Fibroblast of lung (primary cell): ENCODE measurements at regions not wholly inside any gene's neighbourhood (a gene's known extent, or its start where the extent isn't known, plus 50 kb on each side); places are given as distances from the start of the nearest gene placed in this dataset.

Source experiments
- DNase-seq, 2 donors: peaks; one replicate each; pipeline versions ENCODE4 v3.0.0 to v3.0.0-alpha.2; 2010; ENCODE audit warnings: low read depth in 2 of 2
- H2AFZ ChIP-seq: 2 replicates; pipeline ENCODE4 v1.5.1; 2012; ENCODE audit warnings: low read length, control low read depth, inconsistent platforms
- H3K27ac ChIP-seq: 2 replicates; pipeline ENCODE4 v1.5.1; 2011; ENCODE audit warnings: low read length, control low read depth; ENCODE audit not compliant: insufficient read depth
- H3K27me3 ChIP-seq: 2 replicates; pipeline ENCODE4 v1.5.1; 2011; ENCODE audit warnings: mild to moderate bottlenecking, low read length; ENCODE audit not compliant: control insufficient read depth, insufficient read depth
- H3K36me3 ChIP-seq: 2 replicates; pipeline ENCODE4 v1.5.1; 2011; ENCODE audit warnings: low read length; ENCODE audit not compliant: control insufficient read depth, insufficient read depth
- H3K4me1 ChIP-seq: 2 replicates; pipeline ENCODE4 v1.5.1; 2011; ENCODE audit warnings: low read length; ENCODE audit not compliant: control insufficient read depth, insufficient read depth; ENCODE audit errors: extremely low read depth
- H3K4me2 ChIP-seq: 2 replicates; pipeline ENCODE4 v1.5.1; 2011; ENCODE audit warnings: low read length, control low read depth; ENCODE audit not compliant: insufficient read depth; ENCODE audit errors: extremely low read depth
- H3K4me3 ChIP-seq, 4 experiments: fragments of 200-600 bp in 1 of 4; sonication (generic) in 1 of 4; replicated peaks in 1 of 4; 2 replicates each; pipeline ENCODE4 v1.5.1; 2011 to 2016; ENCODE audit warnings: low read length in 4 of 4, low read depth in 3 of 4, mild to moderate bottlenecking in 3 of 4, control low read depth in 2 of 4, inconsistent platforms in 1 of 4, mixed read lengths in 1 of 4; ENCODE audit not compliant: insufficient read depth in 1 of 4; ENCODE audit errors: control extremely low read depth in 1 of 4
- H3K79me2 ChIP-seq: 2 replicates; pipeline ENCODE4 v1.5.1; 2012; ENCODE audit warnings: mild to moderate bottlenecking, low read length, inconsistent platforms; ENCODE audit not compliant: control insufficient read depth, insufficient read depth
- H3K9ac ChIP-seq: 2 replicates; pipeline ENCODE4 v1.5.1; 2011; ENCODE audit warnings: mild to moderate bottlenecking, low read length, control low read depth; ENCODE audit not compliant: insufficient read depth
- H3K9me3 ChIP-seq: 2 replicates; pipeline ENCODE4 v1.5.1; 2012; ENCODE audit warnings: low read depth, low read length; ENCODE audit not compliant: control insufficient read depth, insufficient read depth
- H4K20me1 ChIP-seq: 2 replicates; pipeline ENCODE4 v1.5.1; 2011; ENCODE audit warnings: low read length; ENCODE audit not compliant: control insufficient read depth, insufficient read depth; ENCODE audit errors: extremely low read depth
- EZH2 ChIP-seq: IDR thresholded peaks from 2 replicates; pipeline ENCODE4 v1.5.1; 2012; ENCODE audit warnings: low read length, control low read depth, mild to moderate bottlenecking; ENCODE audit errors: missing control alignments
- TF ChIP-seq, protein P1 (sequence below), 2 donors: IDR thresholded peaks in 1 of 2; conservative IDR thresholded peaks in 1 of 2; 1 replicate in 1 of 2; 2 replicates in 1 of 2; pipeline ENCODE4 v1.5.1; 2011 to 2012; ENCODE audit warnings: low read length in 2 of 2, control low read depth in 1 of 2, inconsistent platforms in 1 of 2, low read depth in 1 of 2, mild to moderate bottlenecking in 1 of 2

DNA sequence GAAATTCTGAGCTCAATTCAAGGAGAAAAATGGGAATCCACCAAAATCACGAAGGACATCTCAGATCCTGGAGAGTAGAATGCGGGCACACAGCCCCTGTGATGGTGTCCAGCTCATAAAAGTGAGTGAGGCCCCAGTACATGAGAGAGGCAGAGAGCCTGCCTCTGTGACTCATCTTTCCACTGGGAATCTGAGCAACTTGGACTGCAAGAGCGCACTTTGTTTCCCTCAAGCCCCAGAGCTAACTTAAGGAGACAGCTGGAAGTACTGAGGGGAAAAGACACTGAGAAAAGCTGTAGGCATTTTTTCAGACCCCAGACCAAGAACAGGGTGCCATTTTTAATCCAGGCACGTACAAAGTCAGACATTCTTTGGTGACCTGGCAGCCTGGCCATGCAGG, 273.7 kb downstream of the C11orf87 start:
- no peaks in the 10 kb centered on the region for H3K36me3 ChIP-seq
- no peak overlapping the region for H3K4me2 ChIP-seq
- H3K27ac ChIP-seq, result no peak overlapping the region
- no peak for TF ChIP-seq EZH2
- TF ChIP-seq, protein P1, sequence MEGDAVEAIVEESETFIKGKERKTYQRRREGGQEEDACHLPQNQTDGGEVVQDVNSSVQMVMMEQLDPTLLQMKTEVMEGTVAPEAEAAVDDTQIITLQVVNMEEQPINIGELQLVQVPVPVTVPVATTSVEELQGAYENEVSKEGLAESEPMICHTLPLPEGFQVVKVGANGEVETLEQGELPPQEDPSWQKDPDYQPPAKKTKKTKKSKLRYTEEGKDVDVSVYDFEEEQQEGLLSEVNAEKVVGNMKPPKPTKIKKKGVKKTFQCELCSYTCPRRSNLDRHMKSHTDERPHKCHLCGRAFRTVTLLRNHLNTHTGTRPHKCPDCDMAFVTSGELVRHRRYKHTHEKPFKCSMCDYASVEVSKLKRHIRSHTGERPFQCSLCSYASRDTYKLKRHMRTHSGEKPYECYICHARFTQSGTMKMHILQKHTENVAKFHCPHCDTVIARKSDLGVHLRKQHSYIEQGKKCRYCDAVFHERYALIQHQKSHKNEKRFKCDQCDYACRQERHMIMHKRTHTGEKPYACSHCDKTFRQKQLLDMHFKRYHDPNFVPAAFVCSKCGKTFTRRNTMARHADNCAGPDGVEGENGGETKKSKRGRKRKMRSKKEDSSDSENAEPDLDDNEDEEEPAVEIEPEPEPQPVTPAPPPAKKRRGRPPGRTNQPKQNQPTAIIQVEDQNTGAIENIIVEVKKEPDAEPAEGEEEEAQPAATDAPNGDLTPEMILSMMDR (conservative IDR thresholded peaks at IDR 0.05 in 1 of 2, IDR thresholded peaks at IDR 0.05 in 1 of 2; ENCODE audit: low read depth in 1 of 2, low read length in 2 of 2), result no peak
- no peaks in the 10 kb centered on the region for H3K79me2 ChIP-seq
- H3K4me3 ChIP-seq, result no peak overlapping the region
- H3K4me1 ChIP-seq, result no peaks in the 10 kb centered on the region
- H3K9me3 ChIP-seq, result no peaks in the 10 kb centered on the region
- DNase-seq, result peak; percentile 12 to 42
- H3K9ac ChIP-seq, result no peak overlapping the region
- H4K20me1 ChIP-seq, result no peaks in the 10 kb centered on the region
- no peak overlapping the region for H2AFZ ChIP-seq
- H3K27me3 ChIP-seq, result no peaks in the 10 kb centered on the region

DNA sequence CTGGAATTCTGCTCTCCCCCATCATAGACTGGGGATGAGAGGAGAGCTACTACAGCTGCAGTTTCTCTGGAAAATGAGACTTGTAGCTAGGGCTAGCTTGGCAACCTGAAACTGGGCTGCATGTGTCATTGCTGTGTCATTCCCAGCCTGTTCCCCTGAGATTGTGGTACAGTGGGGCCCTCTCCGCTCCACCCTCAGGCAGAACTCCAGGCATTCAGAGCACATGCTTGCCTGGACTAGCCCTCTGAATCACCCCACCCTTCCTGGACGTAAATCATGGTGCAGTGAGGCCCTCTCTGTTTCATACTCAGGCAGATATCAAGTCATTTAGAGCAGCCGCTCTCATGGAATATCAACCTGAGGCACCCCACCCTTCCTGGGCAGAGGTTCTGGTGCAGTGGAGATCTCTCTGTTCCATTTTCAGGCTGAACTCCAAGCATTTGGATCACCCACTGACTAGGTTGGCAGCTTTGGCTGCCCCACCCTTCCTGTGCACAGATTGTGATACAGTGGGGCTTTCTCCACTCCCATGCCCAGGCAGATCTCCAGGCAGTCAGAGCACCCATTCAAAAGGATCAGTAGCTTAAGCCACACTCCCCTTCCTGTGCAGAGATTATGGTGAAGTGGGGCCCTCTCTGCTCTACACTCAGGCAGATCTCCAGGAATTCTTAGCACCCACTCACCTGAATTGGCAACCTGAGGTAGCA, 274.4 kb downstream of the C11orf87 start:
- DNase-seq, result peak; percentile 8 to 48
- no peaks in the 10 kb centered on the region for H3K27me3 ChIP-seq
- no peak overlapping the region for H3K4me2 ChIP-seq
- no peak overlapping the region for H3K9ac ChIP-seq
- no peaks in the 10 kb centered on the region for H3K36me3 ChIP-seq
- no peaks in the 10 kb centered on the region for H3K4me1 ChIP-seq
- no peaks in the 10 kb centered on the region for H3K9me3 ChIP-seq
- H2AFZ ChIP-seq, result no peak overlapping the region
- no peaks in the 10 kb centered on the region for H4K20me1 ChIP-seq
- no peaks in the 10 kb centered on the region for H3K79me2 ChIP-seq
- H3K4me3 ChIP-seq, result no peak overlapping the region
- no peak overlapping the region for H3K27ac ChIP-seq
- TF ChIP-seq EZH2, result no peak
- TF ChIP-seq, protein P1 (conservative IDR thresholded peaks at IDR 0.05 in 1 of 2, IDR thresholded peaks at IDR 0.05 in 1 of 2; ENCODE audit: low read depth in 1 of 2, low read length in 2 of 2), result no peak

DNA sequence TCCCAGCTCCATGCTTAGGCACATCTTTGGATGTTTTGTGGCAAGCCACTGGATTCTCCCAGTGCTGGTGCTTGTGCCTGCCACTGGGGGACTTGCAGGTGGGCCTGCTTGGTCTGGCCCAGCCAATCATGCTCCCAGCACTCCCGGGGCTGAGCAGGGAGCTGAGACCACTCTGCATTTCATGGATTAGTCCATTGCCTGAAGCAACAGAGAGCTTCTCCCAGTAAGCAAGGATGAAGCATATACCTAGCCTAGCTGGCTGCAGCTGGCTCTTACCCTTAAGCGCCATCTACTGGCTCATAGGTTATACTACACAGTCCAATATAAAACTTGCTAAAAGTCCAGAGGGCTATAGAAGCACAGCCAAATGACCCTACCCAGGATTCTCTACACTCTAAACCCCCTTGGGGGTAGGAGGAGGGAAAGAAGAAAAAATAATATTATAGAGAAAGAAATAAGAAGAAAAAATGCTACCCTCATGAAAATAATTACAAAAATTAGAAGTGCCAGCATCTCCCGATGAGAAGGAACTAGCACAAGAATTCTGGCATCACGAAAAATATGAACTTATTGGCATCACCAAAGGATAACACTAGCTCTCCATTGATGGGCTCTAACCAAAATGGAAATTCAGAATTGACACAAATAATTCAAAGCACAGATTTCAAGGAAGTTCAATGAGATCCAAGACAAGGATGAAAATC, 275.3 kb downstream of the C11orf87 start:
- TF ChIP-seq, protein P1 (conservative IDR thresholded peaks at IDR 0.05 in 1 of 2, IDR thresholded peaks at IDR 0.05 in 1 of 2; ENCODE audit: low read depth in 1 of 2, low read length in 2 of 2), result peak; percentile 54 to 74
- no peak for TF ChIP-seq EZH2
- H4K20me1 ChIP-seq, result no peaks in the 10 kb centered on the region
- H3K27ac ChIP-seq, result no peak overlapping the region
- DNase-seq, result peak; percentile 51 to 54
- no peaks in the 10 kb centered on the region for H3K4me1 ChIP-seq
- H3K27me3 ChIP-seq, result no peaks in the 10 kb centered on the region
- H3K9me3 ChIP-seq, result no peaks in the 10 kb centered on the region
- H3K4me2 ChIP-seq, result no peak overlapping the region
- H3K9ac ChIP-seq, result no peak overlapping the region
- H3K36me3 ChIP-seq, result no peaks in the 10 kb centered on the region
- H2AFZ ChIP-seq, result no peak overlapping the region
- H3K79me2 ChIP-seq, result no peaks in the 10 kb centered on the region
- no peak overlapping the region for H3K4me3 ChIP-seq
